NB4 (cell line): ENCODE measurements at regions not wholly inside any gene's neighbourhood (a gene's known extent, or its start where the extent isn't known, plus 50 kb on each side); places are given as distances from the start of the nearest gene placed in this dataset.

Experiments
- DNase-seq: peaks from one replicate; pipeline ENCODE4 v3.0.0; 2010; ENCODE audit warnings: low read depth
- H3K4me3 ChIP-seq: one replicate; pipeline ENCODE4 v1.5.1; 2011; ENCODE audit warnings: mild to moderate bottlenecking, low read depth, low read length, moderate library complexity
- MYC ChIP-seq: IDR thresholded peaks from 2 replicates; pipeline ENCODE4 v1.6.1; 2011; ENCODE audit warnings: low read depth, low read length
- POLR2A ChIP-seq: IDR thresholded peaks from 2 replicates; pipeline ENCODE4 v1.6.1; 2011; ENCODE audit warnings: mild to moderate bottlenecking; ENCODE audit not compliant: insufficient read length; ENCODE audit errors: extremely low read depth
- TF ChIP-seq, protein P1 (sequence below): IDR thresholded peaks from 2 replicates; pipeline ENCODE4 v1.6.1; 2011; ENCODE audit warnings: low read depth, low read length
- TF ChIP-seq, protein P2 (sequence below): IDR thresholded peaks from one replicate; pipeline ENCODE4 v1.5.1; 2012; ENCODE audit warnings: low read depth, low read length

DNA sequence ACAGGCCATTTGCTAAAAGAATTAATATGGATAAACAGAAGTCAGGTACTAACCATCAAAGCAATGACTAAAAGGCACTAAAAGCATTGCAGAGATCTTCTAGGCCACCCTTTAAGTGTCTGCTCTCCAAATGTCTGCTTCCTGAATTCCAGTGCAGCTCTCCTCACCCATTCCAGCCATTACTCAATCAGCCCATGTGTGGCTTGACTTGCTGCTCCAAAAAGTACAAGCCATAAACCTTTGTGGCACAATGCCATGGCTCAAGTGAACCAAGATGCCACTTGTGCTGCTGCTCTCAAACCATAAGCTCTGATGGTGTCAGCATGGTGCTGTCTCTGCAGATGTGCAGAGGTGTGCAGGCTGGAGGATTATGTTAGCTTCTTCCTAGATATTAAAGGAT, 290.2 kb upstream of the POU5F2 start:
- H3K4me3 ChIP-seq, result no peak overlapping the region
- DNase-seq, result no peak
- TF ChIP-seq, protein P1, sequence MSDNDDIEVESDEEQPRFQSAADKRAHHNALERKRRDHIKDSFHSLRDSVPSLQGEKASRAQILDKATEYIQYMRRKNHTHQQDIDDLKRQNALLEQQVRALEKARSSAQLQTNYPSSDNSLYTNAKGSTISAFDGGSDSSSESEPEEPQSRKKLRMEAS, result no peak
- TF ChIP-seq MYC (no peak), POLR2A (no peak)
- TF ChIP-seq, protein P2, sequence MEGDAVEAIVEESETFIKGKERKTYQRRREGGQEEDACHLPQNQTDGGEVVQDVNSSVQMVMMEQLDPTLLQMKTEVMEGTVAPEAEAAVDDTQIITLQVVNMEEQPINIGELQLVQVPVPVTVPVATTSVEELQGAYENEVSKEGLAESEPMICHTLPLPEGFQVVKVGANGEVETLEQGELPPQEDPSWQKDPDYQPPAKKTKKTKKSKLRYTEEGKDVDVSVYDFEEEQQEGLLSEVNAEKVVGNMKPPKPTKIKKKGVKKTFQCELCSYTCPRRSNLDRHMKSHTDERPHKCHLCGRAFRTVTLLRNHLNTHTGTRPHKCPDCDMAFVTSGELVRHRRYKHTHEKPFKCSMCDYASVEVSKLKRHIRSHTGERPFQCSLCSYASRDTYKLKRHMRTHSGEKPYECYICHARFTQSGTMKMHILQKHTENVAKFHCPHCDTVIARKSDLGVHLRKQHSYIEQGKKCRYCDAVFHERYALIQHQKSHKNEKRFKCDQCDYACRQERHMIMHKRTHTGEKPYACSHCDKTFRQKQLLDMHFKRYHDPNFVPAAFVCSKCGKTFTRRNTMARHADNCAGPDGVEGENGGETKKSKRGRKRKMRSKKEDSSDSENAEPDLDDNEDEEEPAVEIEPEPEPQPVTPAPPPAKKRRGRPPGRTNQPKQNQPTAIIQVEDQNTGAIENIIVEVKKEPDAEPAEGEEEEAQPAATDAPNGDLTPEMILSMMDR, result no peak

DNA sequence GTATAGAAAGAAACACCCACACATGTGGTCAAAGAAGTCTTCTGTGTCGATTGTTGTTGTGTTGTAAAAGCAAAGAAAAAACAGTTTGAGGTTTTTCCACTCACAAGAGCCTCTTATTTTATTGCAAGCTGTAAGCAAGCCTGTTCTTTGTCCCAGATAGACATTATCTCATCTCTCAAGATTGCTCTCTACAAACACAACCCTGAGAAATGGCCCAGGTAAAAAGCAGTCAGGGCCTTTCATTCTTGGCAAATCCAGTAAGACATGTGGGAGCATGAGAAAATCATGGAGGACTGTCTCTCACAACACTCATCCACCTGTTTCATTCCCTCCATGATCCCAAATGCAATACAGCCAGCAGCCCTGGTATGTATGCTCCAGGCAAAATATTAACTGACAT, 286.6 kb upstream of the POU5F2 start:
- no peak for DNase-seq
- TF ChIP-seq, protein P2, result no peak
- TF ChIP-seq POLR2A, result no peak
- TF ChIP-seq, protein P1, result no peak
- TF ChIP-seq MYC, result no peak
- H3K4me3 ChIP-seq, result no peak overlapping the region

DNA sequence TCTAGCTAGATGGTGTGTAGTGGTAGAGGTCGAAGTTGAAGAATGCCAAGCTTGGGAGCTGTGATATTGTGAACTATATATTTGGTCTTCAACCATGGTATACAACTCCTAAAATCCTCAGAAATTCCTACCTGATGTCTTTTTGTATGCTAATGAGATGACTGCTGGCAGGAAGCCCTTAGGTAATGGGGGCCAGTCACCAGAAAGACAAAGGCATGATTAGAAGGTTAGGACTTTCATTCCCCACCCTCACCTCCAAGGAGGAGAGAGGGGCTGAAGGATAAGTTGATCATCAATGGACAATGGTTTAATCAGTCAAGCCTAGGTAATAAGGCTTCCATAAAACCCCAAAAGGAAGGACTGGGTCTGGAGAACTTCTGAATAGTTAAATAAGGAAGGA, 285.7 kb upstream of the POU5F2 start:
- no peak for TF ChIP-seq POLR2A
- TF ChIP-seq, protein P2, result no peak
- TF ChIP-seq, protein P1, result no peak
- TF ChIP-seq MYC, result no peak
- DNase-seq, result no peak
- H3K4me3 ChIP-seq, result no peak overlapping the region

DNA sequence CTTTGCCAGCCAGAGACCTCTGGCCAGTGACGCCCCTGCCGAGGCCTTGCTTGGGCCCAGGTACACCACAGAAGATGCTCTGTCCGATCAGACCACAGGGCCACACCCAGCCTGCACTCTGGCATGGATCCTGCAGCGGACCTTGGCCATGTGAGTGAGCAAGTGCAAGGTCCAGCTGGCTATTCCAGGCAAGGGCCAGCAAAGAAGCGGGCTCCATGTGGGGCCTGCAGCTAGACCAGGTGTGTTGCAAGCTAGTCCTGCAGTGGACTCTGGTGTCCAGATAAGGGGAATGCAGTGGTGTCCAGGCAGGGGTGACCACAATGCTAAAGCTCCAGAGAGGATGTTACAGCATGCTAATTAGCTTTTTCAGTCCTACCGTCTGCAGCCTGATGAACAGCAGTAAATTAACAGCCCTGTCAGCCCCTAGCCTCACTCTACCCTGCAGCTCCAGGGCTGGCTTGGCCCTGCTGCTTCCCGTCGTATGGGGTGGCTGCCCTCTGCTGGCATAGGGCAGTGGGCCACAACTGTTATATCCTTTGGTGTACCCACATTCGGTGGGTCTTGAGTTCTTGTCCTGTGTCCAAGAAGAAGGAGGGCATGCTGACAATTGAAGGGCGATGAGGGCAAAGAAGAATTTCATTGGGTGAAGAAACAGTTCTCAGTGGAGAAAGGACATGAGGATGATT, 284.5 kb upstream of the POU5F2 start:
- DNase-seq, result no peak
- TF ChIP-seq POLR2A (no peak), MYC (no peak)
- TF ChIP-seq, protein P1, result no peak
- TF ChIP-seq, protein P2, result no peak
- no peak overlapping the region for H3K4me3 ChIP-seq

DNA sequence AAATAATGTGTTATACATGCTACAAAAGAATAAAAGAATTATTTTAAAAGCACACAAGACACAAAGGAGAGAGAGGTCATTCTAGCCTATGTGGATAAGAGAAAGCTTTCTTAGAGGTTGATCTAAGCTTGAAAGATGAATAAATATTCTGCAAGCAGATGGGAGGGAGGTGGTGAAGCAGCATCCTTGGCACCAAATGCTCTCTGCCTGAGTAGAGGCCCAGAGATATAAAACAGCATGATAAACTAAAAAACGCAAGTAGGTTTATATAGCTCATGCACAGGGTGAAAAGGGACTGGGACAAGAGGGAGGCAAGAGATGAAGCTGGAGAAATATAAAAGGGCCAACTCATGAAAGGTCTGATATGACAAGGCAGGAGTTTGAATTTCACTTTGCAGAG, 283.2 kb upstream of the POU5F2 start:
- no peak overlapping the region for H3K4me3 ChIP-seq
- no peak for DNase-seq
- TF ChIP-seq MYC, result no peak
- TF ChIP-seq, protein P2, result no peak
- TF ChIP-seq, protein P1, result no peak
- no peak for TF ChIP-seq POLR2A
